SH-SY5Y (cell line): ENCODE measurements at regions not wholly inside any gene's neighbourhood (a gene's known extent, or its start where the extent isn't known, plus 50 kb on each side); places are given as distances from the start of the nearest gene placed in this dataset.

Source experiments
- GATA2 ChIP-seq: IDR thresholded peaks from 2 replicates; pipeline ENCODE4 v1.6.1; 2011; ENCODE audit warnings: mild to moderate bottlenecking, low read depth, low read length
- GATA3 ChIP-seq: IDR thresholded peaks from 2 replicates; pipeline ENCODE4 v1.6.1; 2011; ENCODE audit warnings: low read depth, mild to moderate bottlenecking, low read length, moderate library complexity

DNA sequence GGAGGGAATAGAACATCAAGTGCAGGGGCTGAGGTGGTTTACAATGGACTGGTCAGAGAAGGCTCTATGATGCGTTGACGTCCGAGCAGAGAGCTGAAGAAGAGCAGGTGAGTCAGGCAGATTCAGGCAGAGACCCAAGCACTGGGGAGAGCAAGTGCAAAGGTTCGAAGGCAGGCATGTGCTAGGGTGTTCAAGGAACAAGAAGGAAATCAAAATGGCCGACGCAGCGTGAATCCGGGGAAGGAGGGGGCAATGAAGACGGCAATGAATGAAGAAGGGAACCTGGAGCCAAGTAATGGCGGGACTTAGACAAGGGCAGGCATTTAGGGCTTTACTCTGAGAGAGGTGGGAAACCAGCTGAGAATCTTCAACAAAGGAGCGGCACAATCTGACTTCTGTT lies 56.8 kb upstream of the DCTD start:
- TF ChIP-seq GATA2 (no peak), GATA3 (no peak)
